Activated effector memory CD4-positive, alpha-beta T cell treated with Interleukin-2 at 50 U/mL for 16 hours (primary cell): ENCODE measurements at regions not wholly inside any gene's neighbourhood (a gene's known extent, or its start where the extent isn't known, plus 50 kb on each side); places are given as distances from the start of the nearest gene placed in this dataset.

Source experiments
- DNase-seq: peaks from one replicate; pipeline ENCODE4 v3.0.0-alpha.2; 2020

DNA sequence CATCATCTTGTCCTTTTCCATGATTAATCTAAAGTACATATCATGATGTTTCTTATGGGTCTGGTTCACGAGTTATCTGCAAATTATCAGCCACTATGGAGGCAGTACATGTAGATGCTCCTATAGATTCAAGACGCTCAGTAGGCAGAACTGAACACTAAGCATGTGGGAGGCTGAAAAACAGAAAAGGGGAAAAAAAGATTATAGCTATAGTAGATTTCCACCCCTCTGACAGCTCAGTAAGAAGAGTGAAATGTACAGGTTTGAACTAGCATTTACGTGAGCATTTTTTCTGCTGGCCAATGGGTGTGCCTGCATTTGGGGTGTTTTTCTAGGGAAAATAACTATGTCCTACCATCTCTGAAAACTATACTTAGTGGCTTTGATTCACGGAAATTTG, 308.9 kb downstream of the ZEB2 start:
- DNase-seq, result no peak

DNA sequence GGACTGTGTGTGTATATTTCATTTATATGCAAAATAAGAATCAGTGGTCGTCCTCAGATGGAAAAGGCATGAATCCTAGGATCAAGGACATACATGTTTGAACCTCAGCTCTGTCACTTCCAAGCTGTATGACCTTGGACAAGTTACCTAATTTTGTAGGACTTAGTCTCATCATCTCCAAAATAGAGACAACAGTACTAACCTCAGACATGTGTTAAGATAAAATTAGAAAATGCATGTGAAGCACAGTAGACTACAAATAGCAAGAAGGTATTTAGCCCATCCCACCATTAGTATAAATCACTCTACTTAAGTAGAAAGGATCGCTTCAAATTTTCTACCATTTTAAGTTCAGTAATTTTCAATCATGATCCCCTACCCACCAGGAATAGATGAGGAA, 309.8 kb downstream of the ZEB2 start:
- DNase-seq, result no peak

DNA sequence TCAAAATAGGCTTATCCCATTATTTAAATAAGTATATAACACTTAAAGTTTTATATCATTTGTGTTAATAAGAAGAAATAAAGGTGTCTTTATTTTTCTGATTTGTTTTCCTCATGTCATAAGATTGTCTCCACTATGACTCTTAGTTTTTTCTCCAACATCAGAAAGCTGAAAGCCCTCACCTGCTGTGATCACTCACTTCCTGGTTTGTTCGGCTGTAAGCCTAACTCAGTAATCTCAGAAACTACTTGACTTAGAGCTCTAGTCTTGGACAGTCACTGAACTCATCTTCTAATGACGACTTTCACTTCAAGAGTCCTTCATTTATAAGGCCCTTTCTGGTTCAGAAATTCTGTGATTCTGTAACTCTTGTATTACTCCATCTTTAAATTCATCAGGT, 311.0 kb downstream of the ZEB2 start:
- DNase-seq, result no peak

DNA sequence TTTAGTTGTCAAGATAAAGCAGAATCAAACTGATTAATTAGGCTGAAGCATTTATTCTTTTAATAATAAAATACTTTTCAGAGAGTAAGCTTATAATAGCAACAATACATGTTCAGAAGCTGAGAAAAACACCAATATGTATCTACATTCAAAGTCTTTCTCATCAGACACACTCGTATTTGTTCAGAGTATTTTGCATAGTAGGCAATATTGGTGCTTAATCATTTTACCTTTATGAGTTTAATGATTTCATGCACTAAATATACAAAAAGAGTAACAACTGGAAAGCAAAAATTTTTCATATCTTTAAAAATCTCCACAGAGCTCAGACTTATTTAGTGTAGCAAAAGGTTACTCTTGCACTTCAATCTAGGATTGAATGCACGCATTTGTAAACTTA, 313.9 kb downstream of the ZEB2 start:
- no peak for DNase-seq

DNA sequence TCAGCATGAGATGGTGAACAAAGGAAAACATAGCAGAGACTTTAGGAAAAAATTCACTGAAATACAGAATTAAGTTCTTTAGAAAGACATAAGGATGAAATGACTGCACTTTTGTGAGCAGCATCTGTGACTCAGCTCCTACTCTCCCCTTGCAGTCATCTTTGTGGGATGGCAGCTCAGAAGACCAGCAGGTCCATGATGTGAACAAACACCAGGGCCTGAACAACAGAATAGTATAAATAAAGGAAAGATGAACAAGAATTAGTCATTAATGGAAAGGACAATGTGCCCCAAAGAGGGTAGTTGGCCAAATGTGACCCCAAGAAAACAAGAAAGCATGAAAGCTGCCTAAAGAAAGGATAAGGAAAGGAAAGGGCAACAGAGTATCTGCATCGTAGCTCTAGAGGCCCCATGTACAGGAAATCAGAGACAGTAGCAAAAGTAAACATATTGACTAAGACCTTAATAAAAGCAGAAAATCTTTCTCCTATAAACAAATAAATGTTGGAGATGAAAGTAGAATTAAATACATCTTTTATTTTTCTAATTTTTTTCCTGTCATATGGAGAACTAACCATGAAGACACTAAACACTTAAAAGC, 318.0 kb downstream of the ZEB2 start:
- DNase-seq, result no peak

DNA sequence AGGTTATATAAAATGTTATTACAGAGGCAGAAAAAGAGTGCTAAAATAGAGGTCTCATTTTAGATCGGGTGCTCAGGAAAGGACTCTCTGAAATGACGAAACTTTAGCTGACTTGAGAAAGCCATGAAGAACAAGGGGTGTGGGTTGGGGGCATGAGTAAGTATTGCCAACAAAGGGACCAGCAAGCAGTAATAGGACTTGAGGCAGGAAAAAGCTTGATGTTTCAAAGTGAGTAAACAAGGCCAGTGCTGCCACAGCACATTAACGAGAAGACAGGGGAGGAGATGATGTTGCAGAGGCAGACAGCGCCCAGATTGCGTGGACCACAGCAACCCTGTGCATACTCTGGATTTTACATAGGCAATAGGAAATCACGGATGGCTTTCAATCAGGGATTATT, 318.8 kb downstream of the ZEB2 start:
- DNase-seq, result no peak

DNA sequence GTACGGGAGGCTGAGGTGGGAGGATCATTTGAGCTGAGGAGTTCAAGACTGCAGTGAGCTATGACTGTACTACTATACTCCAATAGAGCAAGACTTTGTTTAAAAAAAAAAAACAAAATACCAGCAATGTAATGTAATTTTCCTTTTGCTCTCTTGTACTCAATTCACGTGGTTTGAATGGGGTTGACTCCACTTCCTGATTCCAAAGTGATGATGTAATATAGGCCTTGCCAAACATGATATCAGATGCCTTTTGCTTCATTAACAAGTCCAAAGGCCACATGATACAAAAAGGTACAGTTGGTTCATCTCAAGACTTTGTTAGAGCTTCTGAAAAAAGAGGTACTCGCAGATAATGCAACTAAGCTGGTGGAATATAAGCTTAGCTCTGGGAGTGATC, 321.8 kb downstream of the ZEB2 start:
- DNase-seq, result no peak

DNA sequence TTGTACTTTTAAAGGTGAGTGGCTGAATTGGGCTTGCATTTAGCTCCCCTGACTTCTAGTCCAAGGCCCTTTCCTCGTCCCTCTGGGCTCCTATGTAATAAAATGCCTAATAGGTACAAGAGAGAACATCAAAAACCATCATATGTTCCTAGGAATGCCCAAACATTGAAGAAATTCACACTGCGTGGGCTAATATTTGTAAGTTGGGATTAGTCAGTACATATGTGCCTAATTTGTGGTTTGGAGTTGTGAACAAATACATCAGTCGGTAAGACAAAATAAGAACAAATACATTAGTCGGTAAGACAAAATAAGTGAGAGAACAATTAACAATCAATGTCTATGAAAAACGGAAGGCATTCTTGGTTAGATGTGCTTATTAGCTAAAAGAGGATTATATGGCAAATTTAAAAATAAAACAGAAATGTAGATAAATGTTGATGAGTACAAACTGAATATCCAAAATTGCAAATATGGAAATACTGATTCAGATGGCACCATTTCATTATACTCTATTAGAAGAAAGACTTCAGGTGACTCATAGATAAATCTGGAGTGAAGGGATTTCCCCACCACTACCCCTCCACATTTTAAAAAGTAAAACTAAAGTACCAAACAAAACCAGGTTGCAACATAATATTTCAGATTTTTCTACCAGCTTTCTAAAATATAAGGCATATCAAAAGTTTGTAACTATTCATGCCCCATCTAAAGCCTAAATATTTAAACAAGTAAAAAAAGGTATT, 325.4 kb downstream of the ZEB2 start:
- DNase-seq, result no peak

DNA sequence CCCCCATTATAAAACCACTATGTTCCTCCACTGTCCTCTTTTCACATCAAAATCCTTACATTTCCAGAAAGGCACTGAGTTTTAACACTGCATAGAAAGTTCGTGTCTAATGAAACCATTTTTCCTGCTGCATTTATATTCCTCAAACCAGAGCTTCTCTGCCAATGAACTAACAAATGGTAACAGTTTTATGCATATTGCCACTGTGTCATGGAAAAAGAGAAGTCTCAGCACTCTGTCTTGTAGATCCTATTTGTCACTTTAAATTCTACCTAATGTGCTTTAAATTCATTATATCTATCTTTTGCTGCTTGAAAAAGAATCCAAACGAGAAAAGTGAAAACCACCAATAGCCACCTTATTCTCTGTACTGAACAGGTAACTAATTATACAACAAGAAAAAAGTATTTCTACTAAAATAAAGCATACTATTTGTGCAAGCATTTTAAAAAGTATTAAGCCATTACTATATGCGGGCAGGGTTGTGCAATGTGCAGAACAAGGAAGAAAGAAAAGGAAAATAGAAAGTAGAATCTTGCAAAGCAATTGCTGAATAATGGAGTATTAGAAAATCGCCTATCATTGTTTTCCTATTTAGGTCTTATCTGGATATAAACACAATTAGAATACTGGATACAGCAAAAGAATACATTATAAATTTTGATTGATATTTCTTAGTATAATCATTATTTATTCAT, 328.9 kb downstream of the ZEB2 start:
- DNase-seq, result no peak

DNA sequence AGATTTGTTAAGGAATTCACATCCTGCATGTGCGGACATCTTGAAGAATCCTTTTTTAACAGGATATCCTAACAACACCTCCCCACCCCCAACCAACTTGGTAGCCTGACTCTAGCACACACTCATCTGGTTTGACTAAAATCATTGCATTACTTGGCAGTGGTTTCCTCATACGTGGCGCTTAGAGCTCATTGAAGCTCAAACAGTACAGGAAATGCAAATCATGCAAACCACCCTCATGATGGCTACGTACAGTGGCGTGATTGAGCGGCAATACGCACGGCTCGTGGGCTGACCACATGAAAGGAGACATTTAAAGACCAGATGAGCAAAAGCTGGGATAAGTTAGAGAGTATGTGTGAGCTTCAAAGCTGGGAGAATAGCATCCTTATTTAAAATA, 336.2 kb downstream of the ZEB2 start:
- DNase-seq, result peak; percentile 56

DNA sequence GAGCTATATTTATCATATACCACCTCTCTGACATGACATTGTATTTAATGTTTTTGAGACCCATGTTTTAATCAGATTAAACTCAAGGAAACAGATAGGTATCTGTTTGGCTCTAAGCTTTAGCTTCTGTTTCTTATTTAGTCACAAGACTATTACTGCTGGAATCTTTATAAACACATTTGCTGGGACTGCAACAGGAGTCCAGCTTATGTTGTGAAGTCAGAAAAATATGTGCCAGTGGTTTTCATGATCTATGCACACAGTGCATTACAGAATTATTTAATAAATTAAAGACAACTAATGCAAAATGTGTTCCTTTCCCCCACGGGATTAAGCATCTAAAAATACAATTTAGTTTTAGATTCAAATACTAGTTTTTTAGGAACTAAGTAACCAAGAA, 338.9 kb downstream of the ZEB2 start:
- no peak for DNase-seq

DNA sequence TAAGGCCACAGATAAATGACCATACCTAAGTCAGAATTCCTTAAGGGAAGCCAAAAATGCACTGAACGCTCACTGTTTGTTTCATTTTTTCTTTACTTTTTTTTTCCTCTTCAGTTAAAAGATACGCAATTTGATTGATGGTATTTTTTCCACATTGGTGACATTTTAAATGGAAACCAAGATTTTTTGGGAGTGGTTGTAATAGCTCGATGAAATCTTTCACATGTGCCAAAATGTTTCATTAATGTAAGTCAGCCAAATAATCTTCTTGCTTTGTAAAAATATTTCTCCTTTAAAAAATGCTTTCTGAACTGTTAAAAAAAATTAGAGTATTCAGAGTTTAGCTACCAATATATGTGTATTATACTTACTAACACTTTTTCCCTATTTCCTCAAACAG, 339.8 kb downstream of the ZEB2 start:
- no peak for DNase-seq

DNA sequence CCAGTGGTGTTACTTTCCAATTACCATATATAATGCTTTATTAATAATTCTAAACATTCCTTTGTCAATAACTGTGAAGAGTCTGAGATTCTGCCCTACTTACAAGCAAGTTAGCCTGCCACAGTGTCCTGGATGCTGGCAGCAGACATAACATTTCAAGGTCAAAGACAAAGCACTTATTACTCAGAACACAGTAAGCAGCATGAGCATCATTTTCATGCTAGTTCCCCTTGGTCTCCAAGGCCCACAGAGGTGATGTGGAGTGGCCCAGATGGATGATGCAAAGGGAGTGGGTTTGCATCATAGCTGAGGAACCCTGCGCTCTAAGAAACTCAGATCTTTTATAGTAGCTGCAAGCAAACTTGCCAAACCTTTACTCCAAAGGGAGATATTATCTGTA, 349.7 kb downstream of the ZEB2 start:
- no peak for DNase-seq

DNA sequence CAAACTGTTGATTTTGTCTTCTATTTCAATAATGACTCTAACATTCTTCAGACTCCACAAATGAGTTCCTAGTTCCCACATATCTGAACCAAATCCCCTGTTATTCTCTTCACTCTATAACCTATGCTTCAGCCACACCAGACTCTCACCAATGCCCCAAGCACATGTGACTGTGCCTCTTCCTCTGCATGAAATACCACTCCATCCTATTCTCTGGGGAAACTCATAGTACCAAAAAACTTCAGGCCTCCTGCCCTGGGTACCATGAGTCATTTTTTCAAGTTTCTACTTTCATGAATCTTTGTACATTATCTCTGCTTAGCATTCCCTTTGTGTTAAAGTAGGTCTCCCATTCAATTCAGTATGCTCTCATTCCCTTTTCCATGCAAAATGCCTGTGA, 353.2 kb downstream of the ZEB2 start:
- DNase-seq, result no peak

DNA sequence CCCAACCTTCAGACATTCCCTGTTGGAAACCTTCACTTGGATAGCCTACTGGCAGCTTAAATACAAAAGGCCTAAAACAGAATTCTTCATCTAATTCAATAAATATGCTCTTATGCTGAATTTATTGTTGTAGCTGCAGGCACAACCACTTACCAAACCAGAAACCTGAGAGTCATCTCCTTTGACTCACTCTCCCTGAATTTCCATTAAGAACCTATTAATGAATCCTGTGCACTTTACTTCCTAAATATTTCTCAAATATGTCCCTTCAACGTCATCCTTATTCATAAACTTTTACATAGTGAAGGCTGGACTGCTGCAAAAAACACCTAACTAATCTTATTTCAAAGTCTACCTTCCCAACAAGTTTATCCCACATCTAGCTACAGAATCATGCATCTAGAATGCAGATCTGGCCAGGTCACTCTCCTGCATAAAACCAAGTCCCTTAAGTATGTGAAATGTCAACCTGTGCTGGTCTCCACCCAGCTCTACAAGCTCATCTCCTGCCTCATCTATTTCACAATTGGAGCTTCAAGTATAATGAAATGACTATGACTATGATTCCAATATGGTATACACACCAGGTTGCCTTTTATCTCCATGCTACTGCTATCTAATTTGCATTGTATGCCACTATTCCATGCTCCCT, 354.2 kb downstream of the ZEB2 start:
- no peak for DNase-seq

DNA sequence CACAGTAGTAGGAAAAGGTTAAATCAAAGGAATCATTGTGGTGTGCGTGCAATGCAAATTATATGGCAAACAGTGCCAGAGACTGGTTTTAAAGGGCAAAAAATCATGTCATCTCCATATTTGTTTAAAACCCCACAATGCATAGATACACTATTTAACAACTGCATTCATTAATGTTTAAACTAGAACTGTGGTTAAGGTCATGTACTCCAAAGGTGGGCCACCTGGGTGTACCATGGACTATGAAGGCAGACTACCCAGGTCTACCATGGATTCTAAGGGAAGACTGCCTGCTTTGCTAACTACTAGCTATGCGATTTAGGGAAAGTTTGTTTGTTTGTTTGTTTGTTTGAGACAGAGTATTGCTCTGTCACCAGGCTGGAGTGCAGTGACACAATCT, 356.3 kb downstream of the ZEB2 start:
- DNase-seq, result no peak

DNA sequence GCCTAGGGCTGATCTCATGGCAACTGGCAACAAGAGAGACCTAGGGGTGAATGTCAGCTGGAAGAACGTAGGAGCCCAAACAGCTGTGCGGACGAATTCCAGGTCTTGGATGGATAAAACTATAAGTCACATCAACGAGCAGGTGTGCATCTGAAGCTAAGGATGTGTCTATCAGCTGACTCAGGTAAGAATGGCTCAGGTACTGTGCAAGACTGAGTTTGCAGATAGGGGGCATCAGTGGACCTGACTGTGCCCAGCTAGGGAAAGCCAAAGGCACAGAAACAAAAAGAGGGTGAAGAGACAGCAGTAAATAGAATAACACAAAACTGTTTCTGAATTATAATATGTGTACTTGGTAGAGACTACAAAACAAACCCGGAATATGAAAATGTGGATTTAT, 357.3 kb downstream of the ZEB2 start:
- DNase-seq, result peak; percentile 14

DNA sequence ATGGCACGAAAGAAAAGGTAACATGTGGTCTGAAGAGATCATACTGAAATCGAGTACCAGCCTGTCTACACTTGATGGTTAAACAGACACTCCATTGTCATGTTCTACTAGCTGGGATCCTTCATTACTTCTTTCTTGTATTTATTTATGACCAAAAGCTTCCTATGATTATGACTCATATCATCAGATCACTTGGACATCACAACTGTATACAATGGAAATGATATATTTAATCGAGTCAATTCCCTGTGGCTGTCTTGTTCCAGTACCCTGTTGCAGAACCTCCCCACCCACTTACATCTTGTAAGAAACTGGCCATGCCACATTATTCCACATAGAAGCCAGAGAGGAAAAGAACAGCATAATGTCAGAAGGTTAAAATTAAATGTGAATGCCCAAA, 358.9 kb downstream of the ZEB2 start:
- no peak for DNase-seq

DNA sequence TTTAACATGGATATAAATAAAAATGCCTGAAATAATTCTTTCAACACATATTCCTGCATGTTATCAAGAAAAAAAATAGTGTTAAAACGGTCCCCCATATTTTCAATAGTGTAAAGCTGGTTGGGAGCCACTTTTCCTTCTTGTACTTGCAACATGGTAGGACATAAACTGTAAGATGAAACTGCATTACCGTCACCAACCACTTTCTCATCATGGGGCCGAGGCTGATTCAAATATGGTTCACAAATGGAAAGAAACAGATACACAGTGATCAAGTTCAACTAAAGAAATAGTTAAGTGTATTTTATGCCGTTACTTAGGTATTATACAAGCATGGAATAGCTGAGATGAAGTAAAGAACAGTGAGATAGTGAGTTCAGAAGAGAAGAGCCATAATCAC, 360.7 kb downstream of the ZEB2 start:
- no peak for DNase-seq

DNA sequence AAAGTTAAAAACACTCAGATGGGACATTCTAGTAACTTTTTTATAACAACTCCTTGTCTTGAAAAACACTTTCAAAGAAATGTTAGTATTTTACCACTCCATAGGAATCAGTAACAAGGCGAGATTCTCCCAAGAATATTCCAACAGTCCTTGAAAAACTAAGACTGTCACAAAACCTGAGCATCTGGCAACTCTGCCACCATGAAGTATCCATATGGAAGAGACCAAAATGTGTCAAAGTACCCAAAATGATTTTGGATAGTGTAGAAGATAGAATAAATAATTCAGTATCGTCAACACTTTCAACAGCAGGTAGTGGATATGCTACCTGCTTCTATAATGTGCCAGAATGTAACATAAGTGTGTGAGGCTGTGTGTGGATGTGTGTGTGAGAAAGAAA, 361.8 kb downstream of the ZEB2 start:
- DNase-seq, result no peak

DNA sequence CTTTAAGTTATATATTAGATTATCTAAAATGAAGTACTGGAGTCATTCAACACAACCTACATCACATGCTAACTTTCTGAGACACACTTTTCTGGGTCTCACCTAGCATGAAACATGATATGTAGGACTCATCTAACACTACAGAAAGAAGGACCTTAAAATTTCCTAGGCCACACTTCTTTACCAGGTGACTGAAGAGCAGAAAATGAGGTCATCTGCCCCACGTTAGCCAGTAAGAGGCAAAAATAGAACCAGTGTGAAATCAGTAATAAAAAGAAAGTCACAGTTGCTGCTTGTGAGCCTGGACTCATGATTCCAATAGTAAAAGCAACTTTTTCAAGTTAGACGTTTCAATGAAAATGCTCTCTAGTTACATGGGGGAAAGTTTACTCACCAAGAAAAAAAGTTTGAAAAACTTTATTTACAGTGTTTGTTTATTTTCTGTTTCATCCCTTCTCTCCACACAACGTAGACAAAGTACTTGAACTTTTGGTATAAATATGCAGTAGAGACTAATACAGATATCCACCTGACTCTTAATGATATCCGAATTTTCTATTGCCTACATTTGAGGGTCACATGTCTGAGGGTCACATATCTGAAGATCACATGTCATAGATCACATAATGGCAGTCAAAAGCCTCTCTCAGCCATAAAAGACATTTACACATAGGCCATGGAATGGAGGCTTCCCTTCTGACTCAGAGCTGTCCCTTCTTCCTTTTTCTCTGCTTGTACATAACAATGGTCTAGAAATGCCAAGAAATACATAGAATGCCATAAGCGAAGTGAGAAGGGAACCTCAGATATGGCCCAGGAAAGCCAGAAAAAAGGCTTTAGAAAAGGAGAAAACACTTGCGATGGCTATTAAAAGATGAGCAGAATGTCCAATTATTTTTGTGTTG, 362.9 kb downstream of the ZEB2 start:
- DNase-seq, result no peak

DNA sequence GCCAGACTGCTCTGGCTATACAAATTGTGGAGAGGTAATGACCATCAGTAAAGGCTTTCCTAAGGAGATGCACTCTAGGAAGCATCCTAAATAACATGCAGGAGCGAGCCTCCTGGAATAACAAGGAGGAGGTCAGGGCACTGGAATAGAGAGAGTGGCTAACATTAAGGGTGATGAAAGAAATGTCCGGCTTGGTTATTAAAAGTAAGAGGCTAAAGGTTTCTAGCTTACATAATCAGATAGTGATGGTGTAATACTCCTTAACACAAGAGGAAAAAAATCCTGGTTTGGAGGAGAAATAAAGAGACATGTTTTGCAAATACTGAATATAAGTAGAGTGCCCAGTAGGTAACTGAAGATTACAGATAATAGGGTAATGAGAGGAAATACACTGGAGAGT, 365.7 kb downstream of the ZEB2 start:
- no peak for DNase-seq

DNA sequence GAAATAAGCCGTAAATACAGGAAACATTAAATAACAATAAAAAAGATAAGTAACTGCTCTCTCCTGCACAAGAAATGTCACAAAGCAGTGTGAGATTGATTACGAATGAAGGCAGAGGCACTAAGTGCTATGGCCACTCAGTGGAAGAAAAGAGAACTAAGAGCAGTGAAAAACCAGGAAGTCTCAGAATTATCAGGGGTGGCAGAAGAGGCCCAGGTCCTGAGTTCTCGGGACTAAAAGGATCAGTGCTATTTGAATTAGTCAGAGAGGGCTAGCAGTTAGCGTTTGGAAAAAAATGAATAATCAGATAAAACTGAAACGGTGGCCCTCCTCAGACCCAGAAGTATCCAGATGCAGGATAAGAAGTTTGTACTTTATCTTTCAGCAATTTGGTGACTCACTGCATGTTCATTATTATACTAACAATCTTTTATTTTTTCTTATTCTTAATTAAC, 367.1 kb downstream of the ZEB2 start:
- DNase-seq, result no peak
